A673 (cell line): ENCODE measurements at regions not wholly inside any gene's neighbourhood (a gene's known extent, or its start where the extent isn't known, plus 50 kb on each side); places are given as distances from the start of the nearest gene placed in this dataset.

Source experiments
- BruUV-seq: library from RNA; stranded (reverse); fragments of 400-500 nt; replicated peaks from 2 replicates; lab custom pipeline; 2021; lab: Mats Ljungman, UMichigan
- CTCF ChIA-PET: fragments of 300-600 bp; sonication (Branson Sonifier 250); formaldehyde crosslinking; loops from one replicate; lab custom pipeline; 2022; ENCODE audit warnings: antibody characterized with exemption; lab: Charles Lee
- POLR2A ChIA-PET: fragments of 300-600 bp; sonication (Branson Sonifier 250); formaldehyde crosslinking; loops from one replicate; lab custom pipeline; 2022; ENCODE audit warnings: antibody characterized with exemption; ENCODE audit not compliant: low non-redundant PET; lab: Charles Lee
- DNase-seq: peaks from one replicate; pipeline ENCODE4 v3.0.0-alpha.2; 2015; ENCODE audit warnings: low spot score
- H3K27ac ChIP-seq: fragments of 200-600 bp; sonication (generic); 2 replicates; pipeline ENCODE4 v1.5.1; 2016; ENCODE audit warnings: mixed run types, low read depth, mild to moderate bottlenecking, mixed read lengths, antibody characterized with exemption, low read length; ENCODE audit not compliant: poor library complexity, severe bottlenecking
- H3K27me3 ChIP-seq: fragments of 200-600 bp; sonication (generic); replicated peaks from 2 replicates; pipeline ENCODE4 v1.6.1; 2017; ENCODE audit warnings: mixed run types, low read depth, mild to moderate bottlenecking, mixed read lengths, antibody characterized with exemption, low read length; ENCODE audit not compliant: insufficient read depth, poor library complexity
- H3K36me3 ChIP-seq: fragments of 200-600 bp; sonication (generic); 2 replicates; pipeline ENCODE4 v1.6.1; 2016; ENCODE audit warnings: mixed run types, mild to moderate bottlenecking, mixed read lengths, antibody characterized with exemption, low read length; ENCODE audit not compliant: insufficient read depth, poor library complexity, severe bottlenecking
- H3K4me1 ChIP-seq: fragments of 200-600 bp; sonication (generic); 2 replicates; pipeline ENCODE4 v1.6.1; 2017; ENCODE audit warnings: mixed run types, mild to moderate bottlenecking, mixed read lengths, antibody characterized with exemption, low read length; ENCODE audit not compliant: insufficient read depth, poor library complexity, severe bottlenecking
- H3K4me3 ChIP-seq: fragments of 200-600 bp; sonication (generic); 2 replicates; pipeline ENCODE4 v1.5.1; 2016; ENCODE audit warnings: low read depth, mixed run types, mild to moderate bottlenecking, mixed read lengths, low read length; ENCODE audit not compliant: poor library complexity, severe bottlenecking
- H3K9me3 ChIP-seq: fragments of 200-600 bp; sonication (generic); 2 replicates; pipeline ENCODE4 v1.6.1; 2016; ENCODE audit warnings: mixed run types, low read depth, mild to moderate bottlenecking, mixed read lengths, antibody characterized with exemption, low read length; ENCODE audit not compliant: poor library complexity, severe bottlenecking
- CTCF ChIP-seq: fragments of 300-800, 200-600 bp; sonication (generic); conservative IDR thresholded peaks from 2 replicates; pipeline ENCODE4 v1.5.1; 2017; ENCODE audit warnings: low read depth, mild to moderate bottlenecking, antibody characterized with exemption, low read length, moderate library complexity, mixed read lengths
- EZH2 ChIP-seq: fragments of 200-600 bp; sonication (generic); IDR thresholded peaks from 2 replicates; pipeline ENCODE4 v1.6.1; 2017; ENCODE audit warnings: borderline replicate concordance, low read depth, mild to moderate bottlenecking, mixed read lengths, antibody characterized with exemption, low read length; ENCODE audit not compliant: poor library complexity, severe bottlenecking
- intact Hi-C: fragments of 100-400 bp; cut with micrococcal nuclease; formaldehyde crosslinking; loops from one replicate; pipeline ENCODE4 v1.10.0; 2022; ENCODE audit not compliant: unreplicated experiment

- Histone ChIP-seq H3K27me3 (no peaks in the 10 kb centered on the region), H3K4me1 (no peaks in the 10 kb centered on the region), H3K36me3 (no peaks in the 10 kb centered on the region), H3K4me3 (no peak overlapping the region), H3K27ac (no peak overlapping the region), H3K9me3 (no peaks in the 10 kb centered on the region)
- DNase-seq = no peak
- ChIA-PET CTCF (no interaction called here), POLR2A (no interaction called here)
- TF ChIP-seq CTCF (no peak), EZH2 (no peak)
- BruUV-seq = no TSS peak
- intact Hi-C loops = no loop called here
These were observed 227.4 kb downstream of the MAN2A1 start for GRCh38 chr5:109917154-109917546.

DNA sequence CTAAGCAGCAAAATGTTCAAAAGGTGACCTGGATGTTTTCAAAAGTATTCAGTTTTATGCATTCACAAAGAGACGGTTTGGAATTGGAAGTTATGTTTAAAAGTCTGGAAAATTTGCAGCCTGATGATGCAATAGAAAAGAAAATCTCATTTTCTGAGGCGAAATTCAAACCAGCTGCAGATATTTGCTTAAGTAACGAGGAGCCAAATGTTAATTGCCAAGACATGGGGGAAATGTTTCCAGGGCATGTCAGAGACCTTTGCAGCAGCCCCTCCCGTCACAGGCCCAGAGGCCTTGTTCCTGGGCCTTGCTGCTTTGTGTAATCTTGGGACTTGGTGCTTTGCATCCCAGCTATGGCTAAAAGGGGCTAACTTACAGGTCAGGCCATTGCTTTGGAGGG lies 228.2 kb downstream of the MAN2A1 start:
- POLR2A ChIA-PET = no interaction called here
- no TSS peak for BruUV-seq
- intact Hi-C loops = no loop called here

GRCh38 chr5:109920736-109921135 lies 231.0 kb downstream of the MAN2A1 start:
- Histone ChIP-seq H3K36me3 (no peaks in the 10 kb centered on the region), H3K27ac (no peak overlapping the region), H3K4me1 (no peaks in the 10 kb centered on the region), H3K27me3 (no peaks in the 10 kb centered on the region), H3K4me3 (no peak overlapping the region), H3K9me3 (no peaks in the 10 kb centered on the region)
- TF ChIP-seq CTCF (no peak), EZH2 (no peak)
- CTCF ChIA-PET = no interaction called here
- intact Hi-C loops = no loop called here
- POLR2A ChIA-PET = no interaction called here
- DNase-seq = no peak
- BruUV-seq = no TSS peak

More for the DNA sequence above, 228.2 kb downstream of the MAN2A1 start:
- H3K36me3 ChIP-seq = no peaks in the 10 kb centered on the region
- TF ChIP-seq CTCF = no peak
- no peak for TF ChIP-seq EZH2
- H3K4me1 ChIP-seq = no peaks in the 10 kb centered on the region
- H3K4me3 ChIP-seq = no peak overlapping the region
- no peak for DNase-seq
- no peaks in the 10 kb centered on the region for H3K27me3 ChIP-seq
- H3K9me3 ChIP-seq = no peaks in the 10 kb centered on the region
- no peak overlapping the region for H3K27ac ChIP-seq
- CTCF ChIA-PET = no interaction called here
